ENCODE measurements at regions not wholly inside any gene's neighbourhood (a gene's known extent, or its start where the extent isn't known, plus 50 kb on each side); places are given as distances from the start of the nearest gene placed in this dataset.

DNA sequence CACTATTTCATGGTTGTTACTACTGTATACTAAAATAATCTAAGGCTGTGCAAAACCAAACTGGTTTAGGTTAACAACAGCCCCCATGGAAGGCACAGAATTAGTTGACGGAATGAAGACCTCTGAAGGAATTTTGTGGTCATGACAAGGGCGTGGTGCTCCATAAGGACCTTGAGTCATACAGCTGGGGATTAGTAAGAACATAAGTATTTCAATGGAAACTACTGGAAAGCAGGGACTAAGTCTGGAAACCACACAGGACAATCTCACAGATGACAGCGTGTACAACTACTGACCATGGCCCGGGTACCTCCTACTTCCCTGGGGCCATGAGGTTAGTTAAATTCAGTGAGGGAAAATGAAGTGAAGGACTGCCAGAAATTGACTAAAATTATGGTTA lies 98.5 kb upstream of the PLEKHA5 start:
- no peak overlapping the region for H3K4me3 Mint-ChIP-seq (ENCODE audit: unreplicated experiment)
- no peak overlapping the region for H3K27ac Mint-ChIP-seq (ENCODE audit: unreplicated experiment)

DNA sequence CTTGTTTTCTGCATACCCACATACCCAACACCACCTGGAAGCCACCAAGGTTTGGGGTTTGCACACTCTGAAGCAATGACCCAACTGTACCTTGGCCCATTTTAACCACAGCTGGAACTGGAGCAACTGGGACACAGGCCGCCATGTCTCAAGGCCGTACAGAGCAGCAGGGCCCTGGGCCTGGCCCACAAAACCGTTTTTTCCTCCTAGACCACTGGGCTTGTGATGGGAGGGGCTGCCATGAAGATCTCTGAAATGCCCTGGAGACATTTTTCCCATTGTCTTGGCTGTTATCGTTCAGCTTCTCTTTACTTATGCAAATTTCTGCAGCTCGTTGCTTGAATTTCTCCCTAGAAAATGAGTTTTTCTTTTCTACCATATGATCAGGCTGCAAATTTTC lies 96.7 kb upstream of the PLEKHA5 start:
- intact Hi-C loops (cut with micrococcal nuclease; ENCODE audit: unreplicated experiment): no loop called here
- Mint-ChIP-seq H3K27me3 (ENCODE audit: insufficient read depth, unreplicated experiment) (no peaks in the 10 kb centered on the region), H3K4me1 (ENCODE audit: low read depth, unreplicated experiment) (peaks cover 11% of the 10 kb centered on the region), H3K9me3 (ENCODE audit: unreplicated experiment) (peaks cover 51% of the 10 kb centered on the region), H3K4me3 (ENCODE audit: unreplicated experiment) (no peak overlapping the region), H3K27ac (ENCODE audit: unreplicated experiment) (no peak overlapping the region), H3K36me3 (ENCODE audit: insufficient read depth, unreplicated experiment) (no peaks in the 10 kb centered on the region)
- H3K4me1 ChIP-seq: peaks cover 14% of the 10 kb centered on the region; the same call in 1 of the 2 replicates
- CTCF ChIA-PET: no interaction called here
- POLR2A ChIA-PET: no interaction called here
- no peaks in the 10 kb centered on the region for H3K27me3 ChIP-seq (replicated peaks; ENCODE audit: control insufficient read depth, insufficient read depth, low read length)
- no peak for TF ChIP-seq CTCF (IDR thresholded peaks at IDR 0.05; ENCODE audit: insufficient read depth in 1 of 2, low read depth in 1 of 2, low read length in 1 of 2, severe bottlenecking in 1 of 2, unreplicated experiment in 1 of 2)
- no peak for DNase-seq
- BruUV-seq (replicated peaks): no TSS peak
- H3K36me3 ChIP-seq (ENCODE audit: control insufficient read depth, insufficient read depth, low read length): no peaks in the 10 kb centered on the region
- no peak overlapping the region for H3K4me3 ChIP-seq (ENCODE audit: low read depth, low read length)
- H3K9me3 ChIP-seq: peaks cover 30% of the 10 kb centered on the region

More for the DNA sequence above, 98.5 kb upstream of the PLEKHA5 start:
- H3K4me1 ChIP-seq: peaks cover 18% of the 10 kb centered on the region
- H3K4me1 Mint-ChIP-seq (ENCODE audit: low read depth, unreplicated experiment): peaks cover 8% of the 10 kb centered on the region
- TF ChIP-seq CTCF (IDR thresholded peaks at IDR 0.05; ENCODE audit: insufficient read depth in 1 of 2, low read depth in 1 of 2, low read length in 1 of 2, severe bottlenecking in 1 of 2, unreplicated experiment in 1 of 2): no peak
- BruUV-seq (replicated peaks): no TSS peak
- no peaks in the 10 kb centered on the region for H3K36me3 Mint-ChIP-seq (ENCODE audit: insufficient read depth, unreplicated experiment)
- no peaks in the 10 kb centered on the region for H3K36me3 ChIP-seq (ENCODE audit: control insufficient read depth, insufficient read depth, low read length)
- H3K9me3 Mint-ChIP-seq (ENCODE audit: unreplicated experiment): peaks cover 51% of the 10 kb centered on the region
- intact Hi-C loops (cut with micrococcal nuclease; ENCODE audit: unreplicated experiment): no loop called here
- no peak for DNase-seq
- H3K4me3 ChIP-seq (ENCODE audit: low read depth, low read length): no peak overlapping the region
- H3K9me3 ChIP-seq: peaks cover 30% of the 10 kb centered on the region
- no peaks in the 10 kb centered on the region for H3K27me3 Mint-ChIP-seq (ENCODE audit: insufficient read depth, unreplicated experiment)
- ChIA-PET CTCF (no interaction called here), POLR2A (no interaction called here)
- H3K27me3 ChIP-seq (replicated peaks; ENCODE audit: control insufficient read depth, insufficient read depth, low read length): no peaks in the 10 kb centered on the region

- H3K9me3 ChIP-seq: peaks cover 30% of the 10 kb centered on the region
- POLR2A ChIA-PET: no interaction called here
- Mint-ChIP-seq H3K4me3 (ENCODE audit: unreplicated experiment) (no peak overlapping the region), H3K27ac (ENCODE audit: unreplicated experiment) (no peak overlapping the region), H3K4me1 (ENCODE audit: low read depth, unreplicated experiment) (peaks cover 16% of the 10 kb centered on the region), H3K36me3 (ENCODE audit: insufficient read depth, unreplicated experiment) (no peaks in the 10 kb centered on the region), H3K27me3 (ENCODE audit: insufficient read depth, unreplicated experiment) (no peaks in the 10 kb centered on the region), H3K9me3 (ENCODE audit: unreplicated experiment) (peaks cover 51% of the 10 kb centered on the region)
- no peak for DNase-seq
- no peak for TF ChIP-seq CTCF (IDR thresholded peaks at IDR 0.05; ENCODE audit: insufficient read depth in 1 of 2, low read depth in 1 of 2, low read length in 1 of 2, severe bottlenecking in 1 of 2, unreplicated experiment in 1 of 2)
- peaks cover 16% of the 10 kb centered on the region; the same call in 1 of the 2 replicates for H3K4me1 ChIP-seq
- no peaks in the 10 kb centered on the region for H3K36me3 ChIP-seq (ENCODE audit: control insufficient read depth, insufficient read depth, low read length)
- CTCF ChIA-PET: no interaction called here
- H3K4me3 ChIP-seq (ENCODE audit: low read depth, low read length): no peak overlapping the region
- BruUV-seq (replicated peaks): no TSS peak
- intact Hi-C loops (cut with micrococcal nuclease; ENCODE audit: unreplicated experiment): no loop called here
- no peaks in the 10 kb centered on the region for H3K27me3 ChIP-seq (replicated peaks; ENCODE audit: control insufficient read depth, insufficient read depth, low read length)
Observed at GRCh38 chr12:19033244-19033643, 96.3 kb upstream of the PLEKHA5 start.
